Ammon's horn (tissue), 1 donor: ENCODE measurements at regions not wholly inside any gene's neighbourhood (a gene's known extent, or its start where the extent isn't known, plus 50 kb on each side); places are given as distances from the start of the nearest gene placed in this dataset.
"Not testable (repeated sequence)": the region's sequence is repeated elsewhere in the genome, so short reads cannot be mapped to it uniquely, and the experiment has no call there.

Source experiments
- DNase-seq: peaks from one replicate; pipeline ENCODE4 v3.0.0-alpha.2; 2016; ENCODE audit warnings: low spot score

GRCh38 chr12:77216136-77216535, 150.8 kb upstream of the E2F7 start:
- not testable (repeated sequence) for DNase-seq

GRCh38 chr12:77214136-77214535, 148.8 kb upstream of the E2F7 start:
- no peak for DNase-seq

- DNase-seq: peak; percentile 41
Measured at GRCh38 chr12:77213319-77213718, 147.9 kb upstream of the E2F7 start.

GRCh38 chr12:77210724-77211123, 145.4 kb upstream of the E2F7 start:
- no peak for DNase-seq

- no peak for DNase-seq
Measured at GRCh38 chr12:77204083-77204482, 138.7 kb upstream of the E2F7 start.

GRCh38 chr12:77202457-77203060, 137.2 kb upstream of the E2F7 start:
- no peak for DNase-seq

GRCh38 chr12:77189901-77190416, 124.6 kb upstream of the E2F7 start:
- DNase-seq: no peak

GRCh38 chr12:77189458-77189857, 124.1 kb upstream of the E2F7 start:
- no peak for DNase-seq

GRCh38 chr12:77179515-77179914, 114.1 kb upstream of the E2F7 start:
- DNase-seq: no peak

- no peak for DNase-seq
Measured at GRCh38 chr12:77167801-77168200, 102.4 kb upstream of the E2F7 start.

- DNase-seq: no peak
Measured at GRCh38 chr12:77166696-77167095, 101.3 kb upstream of the E2F7 start.

GRCh38 chr12:77163074-77164038, 98.0 kb upstream of the E2F7 start:
- no peak for DNase-seq

GRCh38 chr12:77161944-77162343, 96.6 kb upstream of the E2F7 start:
- DNase-seq: no peak

- DNase-seq: no peak
Measured at GRCh38 chr12:77160931-77161330, 95.6 kb upstream of the E2F7 start.

GRCh38 chr12:77153706-77154105, 88.3 kb upstream of the E2F7 start:
- DNase-seq: peak; percentile 44

GRCh38 chr12:77152623-77153193, 87.3 kb upstream of the E2F7 start:
- peak; percentile 59 for DNase-seq

GRCh38 chr12:77151030-77151429, 85.7 kb upstream of the E2F7 start:
- DNase-seq: no peak

GRCh38 chr12:77133566-77133965, 68.2 kb upstream of the E2F7 start:
- DNase-seq: no peak

- DNase-seq: no peak
Measured at GRCh38 chr12:77131977-77132490, 66.7 kb upstream of the E2F7 start.

GRCh38 chr12:77130193-77130592, 64.8 kb upstream of the E2F7 start:
- no peak for DNase-seq

- no peak for DNase-seq
Measured at GRCh38 chr12:77124767-77125166, 59.4 kb upstream of the E2F7 start.

- DNase-seq: no peak
Measured at GRCh38 chr12:77122661-77123060, 57.3 kb upstream of the E2F7 start.

GRCh38 chr12:77122236-77122635, 56.9 kb upstream of the E2F7 start:
- no peak for DNase-seq
